ENCODE measurements at regions not wholly inside any gene's neighbourhood (a gene's known extent, or its start where the extent isn't known, plus 50 kb on each side); places are given as distances from the start of the nearest gene placed in this dataset.

GRCh38 chr7:32171248-32171647, 101.0 kb upstream of the PDE1C start:
- no peak for DNase-seq

- DNase-seq = no peak
Observed at GRCh38 chr7:32170838-32171237, 100.6 kb upstream of the PDE1C start.

DNA sequence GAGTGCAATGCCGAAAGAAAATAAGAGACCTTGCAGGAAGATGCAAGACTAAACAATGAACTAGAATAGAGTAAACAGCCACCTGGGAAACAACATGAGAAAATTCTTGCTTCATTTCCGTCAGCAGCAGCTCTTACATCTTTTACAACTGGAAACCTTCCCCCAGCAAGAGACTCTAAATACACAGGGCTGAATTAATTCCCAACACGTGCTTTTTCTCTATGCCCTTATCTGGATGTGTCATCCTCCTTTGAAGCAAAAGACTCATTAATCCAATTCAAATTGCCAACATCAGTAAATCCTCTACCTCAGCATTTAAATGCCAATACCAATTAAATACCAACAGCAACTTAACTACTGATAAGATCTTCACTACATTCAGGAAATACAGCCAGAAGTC, 99.0 kb upstream of the PDE1C start:
- DNase-seq = no peak

- DNase-seq = no peak
Observed at GRCh38 chr7:32167815-32168214, 97.6 kb upstream of the PDE1C start.

DNA sequence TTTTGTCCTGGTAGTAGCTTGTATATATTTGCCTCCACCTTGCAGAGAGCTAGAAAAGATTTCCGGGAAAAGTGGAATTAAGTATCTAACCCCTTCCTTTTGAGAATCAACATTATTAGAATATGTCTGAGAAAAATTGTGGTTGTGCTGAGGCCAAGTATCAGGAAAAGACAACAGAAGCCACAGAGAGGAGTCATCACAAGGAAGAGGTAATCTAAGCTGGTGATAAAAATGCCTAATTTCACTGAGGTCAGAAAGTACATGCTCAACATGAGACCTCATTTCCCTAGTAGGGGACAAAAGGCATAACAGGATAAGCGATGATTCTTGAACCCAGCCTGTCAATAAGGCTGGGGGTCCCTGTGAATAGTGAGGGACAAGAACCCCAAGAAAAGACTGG, 97.0 kb upstream of the PDE1C start:
- DNase-seq = no peak

DNA sequence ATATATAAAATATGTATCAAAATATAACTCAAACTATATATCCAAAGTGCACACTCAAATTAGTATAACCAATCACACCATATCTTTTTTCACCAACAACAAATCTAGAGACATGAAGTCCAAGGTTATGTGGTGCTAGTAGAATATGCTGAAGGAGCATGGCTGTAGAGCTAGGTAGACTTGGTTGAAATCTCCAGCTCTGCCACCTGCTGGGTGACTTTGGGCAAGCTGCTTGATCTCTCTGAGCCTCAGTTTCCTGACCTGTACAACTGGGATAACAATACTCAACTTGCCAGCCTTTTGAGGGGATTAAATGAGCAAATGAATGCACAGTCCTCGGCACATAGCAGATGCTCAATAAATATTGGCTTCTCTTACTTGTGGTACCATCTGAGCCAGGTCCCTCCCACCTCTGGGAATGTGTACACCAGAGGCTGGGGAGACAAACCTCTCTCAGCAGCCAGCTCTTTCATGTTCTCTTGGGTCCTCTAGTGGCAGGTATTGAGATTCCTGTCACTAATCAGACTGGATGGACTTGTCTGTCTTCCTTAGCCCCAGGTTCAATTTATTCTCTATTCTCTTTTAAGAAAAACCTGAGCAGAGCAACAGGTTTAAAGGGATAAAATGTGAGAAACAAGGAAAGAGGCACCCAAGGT, 94.3 kb upstream of the PDE1C start:
- DNase-seq = no peak

- no peak for DNase-seq
Observed at GRCh38 chr7:32163896-32164295, 93.7 kb upstream of the PDE1C start.

DNA sequence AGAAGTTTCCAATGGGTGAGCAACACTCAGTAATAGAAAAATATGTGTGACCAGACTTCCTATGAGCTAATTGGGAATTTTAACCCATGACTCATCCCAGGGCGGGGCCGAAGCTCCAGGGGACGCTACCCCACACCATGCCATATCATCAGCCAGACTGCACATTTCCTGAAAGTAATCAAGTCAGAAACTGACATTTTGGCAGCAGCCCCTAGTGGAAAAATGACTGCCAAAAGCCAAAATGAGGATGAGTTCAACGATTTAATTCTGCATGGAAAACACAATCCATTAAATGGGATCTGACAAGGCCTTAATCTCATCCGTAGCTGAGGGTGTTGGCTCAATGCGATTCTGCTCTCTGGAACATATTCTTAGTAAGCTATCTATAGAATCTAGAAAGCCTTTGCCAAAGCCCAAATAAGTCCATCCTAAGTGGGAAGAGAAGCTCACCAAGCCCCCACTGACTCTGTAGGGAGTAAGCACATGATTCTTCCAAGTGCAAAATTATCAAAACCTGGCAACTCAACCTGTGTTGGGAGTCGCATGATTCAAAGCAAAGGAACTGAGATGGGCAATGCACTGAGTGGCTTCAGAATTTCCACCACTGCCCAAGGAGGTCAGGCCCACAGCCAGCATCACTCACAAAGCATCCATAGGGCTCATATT, 93.1 kb upstream of the PDE1C start:
- no peak for DNase-seq

- DNase-seq = no peak
Observed at GRCh38 chr7:32161708-32162107, 91.5 kb upstream of the PDE1C start.

GRCh38 chr7:32158751-32159745, 88.8 kb upstream of the PDE1C start:
- DNase-seq = no peak

- no peak for DNase-seq
Observed at GRCh38 chr7:32158076-32158475, 87.9 kb upstream of the PDE1C start.

DNA sequence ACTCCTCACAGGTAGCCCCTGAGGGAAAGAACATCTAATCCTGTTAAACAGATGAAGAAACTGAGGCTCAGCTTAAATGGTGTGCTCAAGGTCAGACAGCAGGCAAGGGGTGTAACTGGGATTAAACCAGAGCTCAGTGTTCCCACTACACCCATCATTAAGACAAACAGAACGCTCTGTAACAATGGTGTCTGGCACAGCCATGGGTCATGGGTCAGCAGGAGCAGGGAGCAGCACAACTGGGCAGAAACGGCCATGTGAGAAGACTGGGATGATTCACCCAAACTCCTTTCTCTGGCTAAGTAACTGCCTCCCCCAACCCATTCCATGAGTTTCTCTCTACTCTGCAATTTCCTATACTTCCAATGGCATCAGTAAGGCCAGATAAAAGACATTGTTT, 85.5 kb upstream of the PDE1C start:
- no peak for DNase-seq

DNA sequence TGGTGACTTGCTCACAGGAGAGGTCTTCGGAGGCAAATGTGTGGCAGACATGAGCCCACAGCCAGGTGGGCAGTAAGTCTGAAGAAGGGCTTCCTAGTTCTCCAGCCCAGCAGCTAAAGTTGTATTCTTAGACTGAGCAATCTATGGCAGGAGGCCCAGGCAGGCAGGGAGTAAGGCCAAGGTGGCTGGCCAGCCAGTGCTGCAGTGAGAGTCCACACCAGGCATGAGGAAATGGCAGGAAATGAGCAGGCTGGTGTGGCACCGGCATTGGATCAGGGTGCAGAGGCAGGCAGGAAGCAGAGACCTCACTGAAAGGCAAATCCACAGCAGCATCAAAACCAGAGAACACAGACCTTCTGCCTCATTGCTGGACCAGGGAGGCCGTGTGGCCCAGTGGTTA, 84.6 kb upstream of the PDE1C start:
- DNase-seq = no peak

DNA sequence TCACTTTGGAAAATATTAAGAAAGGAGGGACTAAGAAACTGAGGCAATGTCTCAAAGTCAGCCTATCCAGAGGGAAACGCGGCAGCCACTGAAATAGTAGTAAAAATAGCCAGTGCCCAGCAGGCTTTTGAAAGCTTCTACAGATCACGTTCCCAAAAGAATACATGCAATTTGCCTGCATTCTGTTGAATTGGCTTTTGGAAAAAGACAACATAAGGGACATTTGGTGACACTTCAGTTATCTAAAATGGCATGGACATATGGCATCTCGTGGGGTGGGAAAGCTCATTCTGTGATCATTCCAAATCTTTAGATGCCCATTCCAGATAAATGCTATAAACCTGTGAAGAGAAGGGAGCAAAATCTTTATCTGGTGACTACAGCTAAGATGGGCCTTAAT, 82.8 kb upstream of the PDE1C start:
- no peak for DNase-seq

DNA sequence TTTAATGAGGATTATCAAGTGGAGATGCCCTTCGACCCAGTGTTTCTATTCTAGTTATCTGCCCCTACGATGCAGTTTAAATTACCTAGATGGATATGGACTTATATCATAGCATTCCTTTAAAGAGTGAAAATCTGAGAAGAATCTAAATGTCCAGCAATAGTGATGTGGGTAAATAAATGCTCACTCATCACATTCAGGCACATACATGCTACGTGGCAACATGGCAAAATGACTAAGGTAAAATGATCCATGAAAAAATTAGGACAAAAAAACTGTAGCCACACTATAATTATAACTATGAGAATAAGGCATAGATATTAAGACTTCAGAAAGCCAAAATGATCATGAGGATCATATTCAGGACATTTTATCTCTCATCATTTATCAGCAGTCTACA, 82.4 kb upstream of the PDE1C start:
- DNase-seq = no peak

DNA sequence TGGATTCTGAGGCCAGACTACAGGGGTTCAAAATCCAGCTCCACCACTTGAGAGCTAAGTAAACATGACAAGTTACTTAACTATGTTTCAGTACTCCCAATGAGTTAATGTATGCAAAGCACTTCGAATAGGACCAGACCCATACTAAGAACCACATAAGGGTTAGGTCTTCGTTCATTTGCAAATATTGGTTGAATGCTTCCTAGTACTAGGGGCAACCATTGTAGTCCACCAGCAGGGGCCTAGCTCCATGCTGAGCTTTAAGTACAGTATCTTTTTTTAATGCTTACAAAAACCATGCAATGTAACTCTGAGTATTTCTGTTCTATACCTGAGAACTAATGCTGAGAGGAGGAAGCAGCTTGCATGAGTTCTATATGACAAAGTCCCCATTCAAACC, 80.4 kb upstream of the PDE1C start:
- DNase-seq = no peak

GRCh38 chr7:32150039-32150438, 79.8 kb upstream of the PDE1C start:
- no peak for DNase-seq

DNA sequence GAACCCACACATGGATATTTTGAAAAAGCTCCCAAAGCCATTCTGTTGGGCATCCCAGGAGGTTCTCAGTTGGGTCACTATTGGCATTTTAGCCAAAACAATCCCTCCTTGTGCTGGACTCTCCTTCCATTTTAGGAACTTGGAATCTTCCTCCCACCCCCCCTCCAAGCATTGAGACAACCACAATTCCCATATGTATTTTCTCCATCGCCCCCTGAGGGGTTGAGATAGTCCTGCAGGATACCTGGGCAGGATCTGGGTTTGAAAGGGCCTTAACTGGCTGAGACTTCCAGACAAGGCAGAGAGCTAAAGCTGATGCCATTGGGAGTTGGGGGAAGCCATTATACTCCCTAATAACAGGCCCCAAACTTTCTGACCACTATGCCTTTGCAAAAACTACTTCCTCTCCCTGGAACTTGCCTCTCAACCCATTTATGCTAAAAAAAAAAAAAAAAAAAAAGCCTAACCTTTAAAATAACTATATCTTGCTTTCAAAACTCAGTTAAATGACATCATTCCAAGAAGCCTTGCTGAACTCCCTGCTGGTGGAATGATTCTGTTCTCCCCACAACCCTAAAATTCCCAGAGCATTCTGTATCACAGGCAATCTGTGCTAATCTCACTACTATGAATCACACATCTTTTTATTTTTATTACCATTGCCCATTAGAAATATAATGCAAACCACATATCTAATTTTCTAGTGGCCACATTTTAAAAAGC, 77.5 kb upstream of the PDE1C start:
- DNase-seq = no peak

GRCh38 chr7:32145911-32146310, 75.7 kb upstream of the PDE1C start:
- DNase-seq = no peak

DNA sequence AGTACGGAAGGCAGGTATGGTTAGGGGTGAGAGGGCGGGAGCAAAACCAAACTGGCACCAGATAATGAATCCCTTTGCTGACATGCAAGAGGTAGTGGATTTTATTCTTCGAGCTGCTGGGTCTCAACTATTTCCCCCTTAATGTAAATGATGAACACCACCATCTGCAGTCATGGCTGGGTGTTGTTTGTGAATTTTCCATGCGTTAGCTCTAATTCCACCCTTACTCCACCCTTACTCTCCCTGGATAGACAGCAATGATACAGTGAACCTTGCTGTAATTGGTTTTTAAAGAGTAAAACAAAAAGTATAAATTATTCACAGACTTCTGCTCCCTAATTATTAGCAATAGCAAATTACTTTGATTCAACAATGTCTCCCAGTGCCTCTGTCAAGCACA, 74.5 kb upstream of the PDE1C start:
- DNase-seq = no peak

GRCh38 chr7:32143301-32143700, 73.1 kb upstream of the PDE1C start:
- DNase-seq = no peak

DNA sequence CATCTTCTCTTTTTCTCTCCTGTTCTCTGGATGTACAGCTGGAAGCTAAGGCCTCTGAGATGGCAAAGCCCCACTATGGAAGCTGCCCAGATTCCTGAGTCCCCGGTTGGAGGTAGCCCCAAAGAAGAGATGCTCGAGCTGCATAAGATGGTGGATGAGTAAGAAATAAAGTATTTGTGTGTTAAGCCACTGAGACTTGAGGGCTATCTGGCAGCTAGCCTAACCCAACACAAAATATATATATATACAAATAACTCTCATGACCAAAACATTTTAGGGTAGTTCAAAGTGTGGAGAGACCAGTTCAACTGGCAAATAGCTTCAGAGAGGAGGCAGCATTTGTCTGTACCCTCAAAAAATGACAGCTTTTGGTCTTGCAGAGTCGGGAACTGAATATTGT, 72.4 kb upstream of the PDE1C start:
- DNase-seq = no peak
